HEK293T (cell line): ENCODE measurements at regions not wholly inside any gene's neighbourhood (a gene's known extent, or its start where the extent isn't known, plus 50 kb on each side); places are given as distances from the start of the nearest gene placed in this dataset.

Experiments
- LEF1 ChIP-seq: fragments of 450-650 bp; IDR thresholded peaks from 2 replicates; pipeline ENCODE4 v1.6.1; 2017; ENCODE audit warnings: mild to moderate bottlenecking, borderline replicate concordance
- NFRKB ChIP-seq: fragments of 450-650 bp; IDR thresholded peaks from 2 replicates; pipeline ENCODE4 v1.6.1; 2016; ENCODE audit warnings: mild to moderate bottlenecking, moderate library complexity
- SP1 ChIP-seq: fragments of 450-650 bp; IDR thresholded peaks from 2 replicates; pipeline ENCODE4 v1.6.1; 2017
- SUZ12 ChIP-seq: fragments of 450-650 bp; IDR thresholded peaks from 2 replicates; pipeline ENCODE4 v1.6.1; 2016; ENCODE audit warnings: mild to moderate bottlenecking

- TF ChIP-seq NFRKB (no peak), LEF1 (no peak), SUZ12 (no peak), SP1 (no peak)
Measured at GRCh38 chr4:56283375-56283774, 103.9 kb downstream of the AASDH start.
